Neutrophil (primary cell): ENCODE measurements at regions not wholly inside any gene's neighbourhood (a gene's known extent, or its start where the extent isn't known, plus 50 kb on each side); places are given as distances from the start of the nearest gene placed in this dataset.

ENCODE experiments used
- H3K27ac ChIP-seq: fragments of 200-600 bp; sonication (generic); 2 replicates; pipeline ENCODE4 v1.5.1; 2016; ENCODE audit warnings: mild to moderate bottlenecking, moderate library complexity
- H3K27me3 ChIP-seq: fragments of 200-600 bp; sonication (generic); 2 replicates; pipeline ENCODE4 v1.6.0; 2016; ENCODE audit warnings: mild to moderate bottlenecking
- H3K36me3 ChIP-seq: fragments of 200-600 bp; sonication (generic); 2 replicates; pipeline ENCODE4 v1.5.1; 2017
- H3K4me1 ChIP-seq, 2 experiments: fragments of 200-600 bp in 1 of 2; sonication (generic) in 1 of 2; 1 replicate in 1 of 2; 2 replicates in 1 of 2; pipeline versions ENCODE4 v1.5.1 to v1.6.1; 2013 to 2016; ENCODE audit warnings: low read depth in 1 of 2, low read length in 1 of 2, mild to moderate bottlenecking in 1 of 2, moderate library complexity in 1 of 2; ENCODE audit not compliant: control insufficient read depth in 1 of 2, insufficient read depth in 1 of 2
- H3K4me3 ChIP-seq, 2 experiments: fragments of 200-600 bp in 1 of 2; sonication (generic) in 1 of 2; 1 replicate in 1 of 2; 2 replicates in 1 of 2; pipeline ENCODE4 v1.5.1; 2013 to 2016; ENCODE audit warnings: low read depth in 1 of 2, low read length in 1 of 2, mild to moderate bottlenecking in 1 of 2, moderate library complexity in 1 of 2
- H3K9me3 ChIP-seq: fragments of 200-600 bp; sonication (generic); 2 replicates; pipeline ENCODE4 v1.5.1; 2016
- CTCF ChIP-seq: fragments of 200-600 bp; sonication (generic); IDR thresholded peaks from 2 replicates; pipeline ENCODE4 v1.5.1; 2016; ENCODE audit warnings: antibody characterized with exemption

DNA sequence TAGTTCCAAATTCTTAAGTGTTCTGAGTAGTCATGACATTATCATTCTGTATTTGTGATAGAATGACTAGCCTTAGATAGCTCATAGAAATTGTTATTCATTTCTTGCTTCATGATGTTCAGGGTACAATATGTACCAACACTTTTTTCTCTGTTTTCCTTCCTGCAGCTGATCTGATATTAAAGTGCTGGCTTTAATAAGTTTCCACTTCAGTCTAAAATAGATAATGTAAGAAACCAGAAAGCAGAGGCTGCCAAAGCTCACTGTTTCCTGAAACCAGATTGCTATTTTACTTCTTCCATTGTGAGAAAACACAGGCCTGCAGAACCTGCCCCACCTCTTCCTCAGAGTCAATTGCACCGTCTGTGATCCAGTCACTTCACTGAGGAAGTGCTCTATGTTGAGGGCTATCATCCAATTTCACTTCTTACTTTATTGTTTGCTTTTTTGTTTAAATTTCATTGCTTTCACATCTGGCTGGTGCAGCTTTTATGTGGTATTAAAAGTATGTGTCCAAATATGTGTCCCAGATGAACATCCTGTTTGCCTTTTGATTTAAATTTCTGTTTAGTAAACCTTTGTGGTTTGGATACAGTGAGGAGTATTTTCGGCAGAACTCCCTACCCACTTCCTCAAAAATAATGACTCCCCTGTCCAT, 652.1 kb downstream of the ANKRD50 start:
- H3K4me3 ChIP-seq: no peak overlapping the region
- no peaks in the 10 kb centered on the region for H3K4me1 ChIP-seq
- TF ChIP-seq CTCF: no peak
- H3K9me3 ChIP-seq: no peaks in the 10 kb centered on the region
- no peaks in the 10 kb centered on the region for H3K36me3 ChIP-seq
- no peak overlapping the region for H3K27ac ChIP-seq
- no peaks in the 10 kb centered on the region for H3K27me3 ChIP-seq

GRCh38 chr4:124061413-124061812, 651.1 kb downstream of the ANKRD50 start:
- Histone ChIP-seq H3K36me3 (no peaks in the 10 kb centered on the region), H3K4me1 (no peaks in the 10 kb centered on the region), H3K4me3 (no peak overlapping the region), H3K27ac (no peak overlapping the region), H3K27me3 (no peaks in the 10 kb centered on the region), H3K9me3 (no peaks in the 10 kb centered on the region)
- no peak for TF ChIP-seq CTCF

DNA sequence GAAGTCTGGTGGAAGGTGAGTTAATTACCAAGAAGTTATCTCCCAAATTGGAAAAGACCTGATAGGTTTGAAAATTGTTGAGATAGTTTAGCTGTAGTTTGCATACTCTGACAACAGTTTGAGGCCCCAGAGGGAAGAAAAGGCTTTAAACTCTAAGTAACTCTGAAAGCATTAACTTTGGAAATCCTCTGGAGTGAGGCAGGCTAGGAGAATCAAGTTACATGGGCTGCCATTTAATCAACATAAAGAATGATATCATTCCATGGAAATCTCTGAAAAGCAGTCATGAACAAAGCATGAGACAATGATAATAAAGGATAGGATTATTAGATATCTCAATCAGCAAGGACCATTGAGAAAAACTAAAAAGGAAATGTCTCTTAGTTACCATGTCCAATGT, 647.1 kb downstream of the ANKRD50 start:
- H3K27me3 ChIP-seq: no peaks in the 10 kb centered on the region
- H3K4me1 ChIP-seq: no peaks in the 10 kb centered on the region
- no peaks in the 10 kb centered on the region for H3K9me3 ChIP-seq
- H3K27ac ChIP-seq: no peak overlapping the region
- no peaks in the 10 kb centered on the region for H3K36me3 ChIP-seq
- TF ChIP-seq CTCF: no peak
- no peak overlapping the region for H3K4me3 ChIP-seq

DNA sequence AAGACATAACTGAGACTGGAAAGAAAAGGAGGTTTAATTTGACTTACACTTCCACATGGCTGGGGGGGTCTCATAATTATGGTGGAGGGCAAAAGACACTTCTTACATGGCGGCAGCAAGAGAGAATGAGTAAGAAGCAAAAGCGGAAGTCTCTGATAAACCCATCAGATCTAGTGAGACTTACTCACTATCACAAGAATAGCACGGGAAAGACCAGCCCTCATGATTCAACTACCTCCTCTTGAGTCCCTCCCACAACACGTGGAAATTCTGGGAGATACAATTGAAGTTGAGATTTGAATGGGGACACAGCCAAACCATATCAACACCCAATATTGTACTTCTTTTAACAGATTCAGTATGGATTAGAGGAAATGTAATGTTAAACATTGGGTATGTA, 646.6 kb downstream of the ANKRD50 start:
- Histone ChIP-seq H3K27ac (no peak overlapping the region), H3K4me1 (no peaks in the 10 kb centered on the region), H3K27me3 (no peaks in the 10 kb centered on the region), H3K9me3 (no peaks in the 10 kb centered on the region), H3K4me3 (no peak overlapping the region), H3K36me3 (no peaks in the 10 kb centered on the region)
- no peak for TF ChIP-seq CTCF

GRCh38 chr4:124066595-124066994, 645.9 kb downstream of the ANKRD50 start:
- no peaks in the 10 kb centered on the region for H3K4me1 ChIP-seq
- H3K36me3 ChIP-seq: no peaks in the 10 kb centered on the region
- H3K27ac ChIP-seq: no peak overlapping the region
- H3K9me3 ChIP-seq: no peaks in the 10 kb centered on the region
- no peak for TF ChIP-seq CTCF
- H3K27me3 ChIP-seq: no peaks in the 10 kb centered on the region
- H3K4me3 ChIP-seq: no peak overlapping the region

GRCh38 chr4:124067046-124067445, 645.5 kb downstream of the ANKRD50 start:
- Histone ChIP-seq H3K36me3 (no peaks in the 10 kb centered on the region), H3K9me3 (no peaks in the 10 kb centered on the region), H3K27me3 (no peaks in the 10 kb centered on the region), H3K27ac (no peak overlapping the region), H3K4me1 (no peaks in the 10 kb centered on the region), H3K4me3 (no peak overlapping the region)
- no peak for TF ChIP-seq CTCF
